Epithelial cell of esophagus (primary cell): ENCODE measurements at regions not wholly inside any gene's neighbourhood (a gene's known extent, or its start where the extent isn't known, plus 50 kb on each side); places are given as distances from the start of the nearest gene placed in this dataset.
A peak's percentile ranks its signal among the peaks of the same experiment; 100 is the strongest.

Experiments
- DNase-seq: peaks from one replicate; pipeline ENCODE4 v3.0.0; 2010; ENCODE audit warnings: low read depth
- H3K4me3 ChIP-seq: 2 replicates; pipeline ENCODE4 v1.5.1; 2011; ENCODE audit warnings: mild to moderate bottlenecking, low read length, control low read depth
- TF ChIP-seq, protein P1 (sequence below): IDR thresholded peaks from 2 replicates; pipeline ENCODE4 v1.5.1; 2011; ENCODE audit warnings: low read depth, mild to moderate bottlenecking, low read length, control low read depth, inconsistent platforms; ENCODE audit not compliant: insufficient read depth; ENCODE audit errors: missing control alignments

DNA sequence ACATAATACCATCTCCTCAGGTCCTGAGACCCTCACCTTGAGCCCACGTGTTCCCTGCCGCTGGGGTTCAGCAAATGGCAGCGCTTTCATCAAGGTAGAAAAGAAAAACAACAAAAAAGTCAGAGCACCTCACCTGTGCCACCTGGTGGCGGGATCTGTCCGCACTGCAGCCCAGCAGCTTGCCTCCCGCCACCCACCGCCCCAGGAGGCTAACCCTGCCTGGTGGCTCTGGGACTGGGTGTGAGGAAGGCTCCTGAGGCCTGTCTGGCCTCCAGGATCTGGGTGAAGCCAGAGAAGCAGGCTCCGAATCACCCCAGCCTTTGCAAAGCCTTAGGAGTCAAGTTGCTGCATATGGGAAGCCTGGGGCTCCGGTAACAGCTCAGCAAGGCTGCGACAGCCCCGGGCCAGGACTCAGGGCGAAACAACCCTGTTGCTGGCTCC is 270.8 kb downstream of the BMP7 start:
- peak; percentile 9 for DNase-seq
- no peak overlapping the region for H3K4me3 ChIP-seq
- TF ChIP-seq, protein P1, sequence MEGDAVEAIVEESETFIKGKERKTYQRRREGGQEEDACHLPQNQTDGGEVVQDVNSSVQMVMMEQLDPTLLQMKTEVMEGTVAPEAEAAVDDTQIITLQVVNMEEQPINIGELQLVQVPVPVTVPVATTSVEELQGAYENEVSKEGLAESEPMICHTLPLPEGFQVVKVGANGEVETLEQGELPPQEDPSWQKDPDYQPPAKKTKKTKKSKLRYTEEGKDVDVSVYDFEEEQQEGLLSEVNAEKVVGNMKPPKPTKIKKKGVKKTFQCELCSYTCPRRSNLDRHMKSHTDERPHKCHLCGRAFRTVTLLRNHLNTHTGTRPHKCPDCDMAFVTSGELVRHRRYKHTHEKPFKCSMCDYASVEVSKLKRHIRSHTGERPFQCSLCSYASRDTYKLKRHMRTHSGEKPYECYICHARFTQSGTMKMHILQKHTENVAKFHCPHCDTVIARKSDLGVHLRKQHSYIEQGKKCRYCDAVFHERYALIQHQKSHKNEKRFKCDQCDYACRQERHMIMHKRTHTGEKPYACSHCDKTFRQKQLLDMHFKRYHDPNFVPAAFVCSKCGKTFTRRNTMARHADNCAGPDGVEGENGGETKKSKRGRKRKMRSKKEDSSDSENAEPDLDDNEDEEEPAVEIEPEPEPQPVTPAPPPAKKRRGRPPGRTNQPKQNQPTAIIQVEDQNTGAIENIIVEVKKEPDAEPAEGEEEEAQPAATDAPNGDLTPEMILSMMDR = peak; percentile 49

DNA sequence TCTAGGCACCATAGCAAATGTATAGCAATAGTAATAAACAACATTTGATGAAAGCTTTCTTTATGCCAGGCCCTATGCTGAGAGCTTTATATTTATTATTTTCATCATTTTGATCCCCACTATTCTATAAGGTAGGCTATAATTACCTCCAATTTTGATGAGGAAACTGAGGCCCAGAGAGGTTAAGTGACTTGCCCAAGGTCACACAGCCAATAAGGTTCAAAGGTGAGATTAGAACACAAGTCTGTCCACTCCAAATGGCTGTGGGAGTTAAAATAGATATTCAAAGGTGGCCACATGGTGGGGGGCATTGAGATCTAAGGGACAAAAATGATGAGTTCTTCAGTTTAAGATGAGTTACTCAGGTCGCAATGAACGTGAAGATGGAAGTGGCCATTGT is 269.9 kb downstream of the BMP7 start:
- no peak for DNase-seq
- no peak overlapping the region for H3K4me3 ChIP-seq
- TF ChIP-seq, protein P1 = no peak

DNA sequence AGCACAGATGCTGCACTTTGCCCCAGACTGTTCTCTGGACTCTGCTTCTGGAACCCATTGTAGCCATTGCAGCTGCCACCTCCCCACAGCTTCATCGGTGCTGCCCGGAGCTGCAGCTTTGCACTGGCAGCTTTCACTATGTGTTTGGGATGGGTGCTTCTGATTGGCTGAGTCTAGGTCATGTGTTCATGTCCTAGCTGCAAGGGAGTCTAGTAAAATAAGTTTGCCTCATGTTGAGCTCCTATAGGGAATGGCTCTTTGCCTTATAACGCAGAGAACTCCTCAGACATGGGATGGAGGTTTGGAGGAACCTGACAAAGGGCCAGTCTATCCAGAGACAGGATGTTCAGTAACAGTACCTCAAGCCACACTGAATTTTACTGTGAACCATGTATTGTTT is 268.0 kb downstream of the BMP7 start:
- TF ChIP-seq, protein P1 = no peak
- H3K4me3 ChIP-seq = no peak overlapping the region
- no peak for DNase-seq

DNA sequence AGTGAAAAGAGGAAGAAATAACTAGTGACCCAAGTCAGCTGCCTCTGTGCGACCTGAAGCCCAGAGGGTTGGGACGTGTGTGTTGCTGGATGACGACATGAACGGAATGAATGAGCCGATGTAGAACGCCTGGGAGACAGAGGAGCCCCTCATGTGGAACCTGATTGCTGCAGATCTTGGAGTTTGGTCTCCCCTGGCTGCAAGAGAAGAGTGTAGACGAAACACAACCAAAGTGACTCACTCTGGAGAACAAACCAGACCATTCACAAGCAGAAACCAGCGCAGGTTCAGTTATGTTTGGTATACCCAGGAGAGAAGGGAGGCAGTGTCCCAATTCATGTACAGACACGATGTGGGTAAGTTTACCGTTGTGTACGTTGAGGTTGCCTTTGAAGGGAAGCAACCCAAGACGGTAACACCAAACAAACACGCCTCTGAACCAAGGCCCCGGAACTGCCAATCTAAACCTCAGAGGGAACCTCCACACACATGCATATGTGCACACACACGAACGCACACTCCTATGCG is 265.9 kb downstream of the BMP7 start:
- TF ChIP-seq, protein P1 = no peak
- peak; percentile 25 for DNase-seq
- no peak overlapping the region for H3K4me3 ChIP-seq

DNA sequence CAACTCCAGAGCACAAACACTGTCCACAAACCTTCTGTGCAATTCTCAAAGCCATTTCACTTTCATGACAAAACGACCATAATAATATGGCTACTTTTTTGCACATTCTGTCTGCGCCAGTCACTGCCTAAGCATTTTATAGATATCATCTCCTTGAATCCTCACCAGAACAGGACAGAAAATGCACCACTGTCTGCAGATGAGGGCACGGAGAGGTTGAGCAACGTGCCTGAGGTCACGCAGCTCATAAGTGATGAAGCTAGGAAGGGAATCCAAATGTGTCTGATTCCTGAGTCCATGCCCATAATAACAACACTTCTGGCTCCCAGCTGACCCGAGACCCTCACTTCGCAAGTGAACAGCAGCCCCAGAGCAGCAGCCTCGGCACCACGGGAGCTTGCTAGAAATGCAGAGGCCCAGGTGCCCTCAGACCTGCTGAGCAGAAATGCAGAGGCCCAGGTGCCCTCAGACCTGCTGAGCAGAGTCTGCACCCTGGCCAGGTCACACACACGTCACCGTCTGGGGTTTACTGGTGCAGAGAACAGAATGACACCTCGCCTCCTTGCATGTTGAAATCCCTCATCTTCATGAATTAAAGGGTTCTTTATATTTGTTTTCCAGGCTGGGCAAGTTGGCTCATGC is 265.2 kb downstream of the BMP7 start:
- DNase-seq = no peak
- H3K4me3 ChIP-seq = no peak overlapping the region
- TF ChIP-seq, protein P1 = no peak

DNA sequence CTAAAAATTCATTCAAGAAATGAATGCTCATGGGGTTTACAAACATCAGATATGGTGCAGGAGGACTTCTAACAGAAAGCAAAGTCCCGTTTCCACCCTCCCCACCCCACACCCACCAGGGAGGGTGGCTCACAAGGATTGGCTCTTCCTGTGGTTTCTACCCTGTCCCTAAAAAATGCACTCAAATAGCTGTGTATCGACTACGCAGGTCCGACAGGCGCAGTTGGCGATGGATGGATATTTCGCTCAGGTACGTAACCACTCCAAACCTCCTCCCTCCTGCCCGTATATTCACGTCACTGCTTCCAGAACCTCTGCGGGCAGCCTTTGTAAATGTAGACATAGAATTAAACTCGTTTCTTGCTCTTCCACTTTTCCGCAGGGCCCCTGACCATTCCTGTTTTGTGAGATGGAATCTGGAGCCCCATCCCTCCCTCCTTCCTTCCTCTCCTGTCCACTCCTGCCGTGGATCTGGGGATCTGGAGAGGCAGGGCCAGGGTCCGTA is 264.3 kb downstream of the BMP7 start:
- DNase-seq = no peak
- H3K4me3 ChIP-seq = no peak overlapping the region
- TF ChIP-seq, protein P1 = no peak

DNA sequence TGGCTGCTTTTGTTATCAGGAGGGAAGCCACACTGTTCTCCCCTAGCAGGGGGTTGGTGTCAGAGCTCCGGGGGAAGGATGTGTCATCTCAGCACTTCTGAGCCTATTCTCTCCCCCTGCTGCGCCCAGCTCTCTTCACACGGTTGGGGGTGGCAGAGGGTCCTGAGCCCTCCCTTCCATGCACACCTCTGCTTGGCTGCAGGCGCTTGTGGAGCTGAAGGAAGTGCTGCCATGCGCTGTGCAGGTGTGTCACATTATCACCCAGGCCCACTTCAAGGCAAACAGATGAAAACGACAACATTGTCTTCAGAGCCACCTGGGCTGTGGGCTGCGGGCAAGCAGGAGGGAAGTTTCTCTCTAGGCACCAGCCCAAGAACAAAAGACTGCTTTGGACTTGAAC is 263.4 kb downstream of the BMP7 start:
- TF ChIP-seq, protein P1 = no peak
- no peak overlapping the region for H3K4me3 ChIP-seq
- DNase-seq = no peak
